Prostate gland (tissue), 2 donors: ENCODE measurements at regions not wholly inside any gene's neighbourhood (a gene's known extent, or its start where the extent isn't known, plus 50 kb on each side); places are given as distances from the start of the nearest gene placed in this dataset.

Experiments
- DNase-seq: peaks from one replicate; pipeline ENCODE4 v3.0.0-alpha.2; 2019; ENCODE audit warnings: low spot score
- H3K27ac ChIP-seq, 2 donors: fragments of 200-600 bp; sonication (generic); 2 replicates each; pipeline ENCODE4 v1.5.1; 2017 to 2019
- H3K27me3 ChIP-seq: fragments of 200-600 bp; sonication (generic); replicated peaks from 2 replicates; pipeline ENCODE4 v1.5.1; 2019; ENCODE audit not compliant: insufficient read depth
- H3K36me3 ChIP-seq, 2 donors: fragments of 200-600 bp; sonication (generic); 1 replicate in 1 of 2; 2 replicates in 1 of 2; pipeline versions ENCODE4 v1.5.1 to v1.8.1; 2017 to 2019
- H3K4me1 ChIP-seq: fragments of 200-600 bp; sonication (generic); replicated peaks from 2 replicates; pipeline ENCODE4 v1.5.1; 2019
- H3K4me3 ChIP-seq, 2 donors: fragments of 200-600 bp; sonication (generic); 2 replicates each; pipeline ENCODE4 v1.5.1; 2017 to 2019
- H3K9me3 ChIP-seq: fragments of 200-600 bp; sonication (generic); 2 replicates; pipeline ENCODE4 v1.5.1; 2017
- CTCF ChIP-seq, 4 experiments: fragments of 200-600 bp in 2 of 4; fragments of 450-650 bp in 2 of 4; sonication (generic) in 2 of 4; IDR thresholded peaks; 1 replicate in 3 of 4; 2 replicates in 1 of 4; pipeline ENCODE4 v1.5.1; 2016 to 2019; ENCODE audit warnings: antibody characterized with exemption in 4 of 4, mild to moderate bottlenecking in 2 of 4, moderate library complexity in 2 of 4
- POLR2A ChIP-seq: fragments of 450-650 bp; IDR thresholded peaks from one replicate; pipeline ENCODE4 v1.6.1; 2016; ENCODE audit warnings: antibody characterized with exemption, mild to moderate bottlenecking
- POLR2AphosphoS5 ChIP-seq: sonication (generic); formaldehyde crosslinking; IDR thresholded peaks from one replicate; pipeline ENCODE4 v1.6.1; 2017; ENCODE audit warnings: antibody characterized with exemption
- WGBS: methylation state at CpG from one replicate; pipeline ENCODE4 v1.1.5; 2018; 5-methylcytosine and 5-hydroxymethylcytosine counted together
- intact Hi-C: fragments of 100-400 bp; cut with DNase I; formaldehyde crosslinking; loops from one replicate; pipeline ENCODE4 v1.14.2; 2022

GRCh38 chr5:89395111-89395510 is 512.1 kb upstream of the MEF2C start:
- intact Hi-C loops: no loop called here
- no peak overlapping the region for H3K27ac ChIP-seq
- H3K4me1 ChIP-seq: no peaks in the 10 kb centered on the region
- no peaks in the 10 kb centered on the region for H3K27me3 ChIP-seq
- no peak for TF ChIP-seq CTCF (IDR thresholded peaks at IDR 0.05)
- no peak for TF ChIP-seq POLR2A
- TF ChIP-seq POLR2AphosphoS5: no peak
- H3K36me3 ChIP-seq: no peaks in the 10 kb centered on the region
- no peak for DNase-seq
- no peaks in the 10 kb centered on the region for H3K9me3 ChIP-seq
- H3K4me3 ChIP-seq: no peak overlapping the region

GRCh38 chr5:89388872-89389271 is 505.9 kb upstream of the MEF2C start:
- TF ChIP-seq POLR2AphosphoS5 (no peak), CTCF (IDR thresholded peaks at IDR 0.05) (no peak), POLR2A (no peak)
- Histone ChIP-seq H3K27me3 (no peaks in the 10 kb centered on the region), H3K27ac (no peak overlapping the region), H3K4me3 (no peak overlapping the region), H3K9me3 (no peaks in the 10 kb centered on the region), H3K4me1 (no peaks in the 10 kb centered on the region), H3K36me3 (no peaks in the 10 kb centered on the region)
- WGBS: 81% methylated on average over 2 of the region's 2 CpGs
- no peak for DNase-seq
- intact Hi-C loops: no loop called here

GRCh38 chr5:89384391-89384790 is 501.4 kb upstream of the MEF2C start:
- Histone ChIP-seq H3K36me3 (no peaks in the 10 kb centered on the region), H3K4me1 (no peaks in the 10 kb centered on the region), H3K9me3 (no peaks in the 10 kb centered on the region), H3K27me3 (no peaks in the 10 kb centered on the region), H3K27ac (no peak overlapping the region), H3K4me3 (no peak overlapping the region)
- 79% methylated on average over 5 of the region's 5 CpGs for WGBS
- intact Hi-C loops: no loop called here
- no peak for TF ChIP-seq CTCF (IDR thresholded peaks at IDR 0.05)
- TF ChIP-seq POLR2AphosphoS5: no peak
- no peak for TF ChIP-seq POLR2A
- DNase-seq: no peak

GRCh38 chr5:89380635-89381034 is 497.7 kb upstream of the MEF2C start:
- H3K36me3 ChIP-seq: no peaks in the 10 kb centered on the region
- intact Hi-C loops: no loop called here
- DNase-seq: no peak
- no peak overlapping the region for H3K27ac ChIP-seq
- no peak overlapping the region for H3K4me3 ChIP-seq
- no peaks in the 10 kb centered on the region for H3K9me3 ChIP-seq
- no peaks in the 10 kb centered on the region for H3K27me3 ChIP-seq
- no peak for TF ChIP-seq POLR2A
- TF ChIP-seq POLR2AphosphoS5: no peak
- no peak for TF ChIP-seq CTCF (IDR thresholded peaks at IDR 0.05)
- H3K4me1 ChIP-seq: no peaks in the 10 kb centered on the region

- Histone ChIP-seq H3K27me3 (no peaks in the 10 kb centered on the region), H3K4me1 (no peaks in the 10 kb centered on the region), H3K27ac (no peak overlapping the region), H3K36me3 (no peaks in the 10 kb centered on the region), H3K4me3 (no peak overlapping the region), H3K9me3 (no peaks in the 10 kb centered on the region)
- 66% methylated on average over 13 of the region's 13 CpGs for WGBS
- intact Hi-C loops: no loop called here
- TF ChIP-seq POLR2A (no peak), POLR2AphosphoS5 (no peak), CTCF (IDR thresholded peaks at IDR 0.05) (no peak)
- no peak for DNase-seq
Observed at GRCh38 chr5:89377767-89378455, 494.9 kb upstream of the MEF2C start.
